GM19328 (cell line): ENCODE measurements at regions not wholly inside any gene's neighbourhood (a gene's known extent, or its start where the extent isn't known, plus 50 kb on each side); places are given as distances from the start of the nearest gene placed in this dataset.

Source experiments
- ATAC-seq: cut with Tn5 transposase; IDR thresholded peaks from one replicate; pipeline ENCODE4 v1.9.1; 2021; ENCODE audit warnings: mild to moderate bottlenecking, moderate library complexity; ENCODE audit not compliant: unreplicated experiment

GRCh38 chr17:69819316-69820087, 255.5 kb upstream of the KCNJ16 start:
- no peak for ATAC-seq

- no peak for ATAC-seq
Measured at GRCh38 chr17:69820876-69821473, 254.1 kb upstream of the KCNJ16 start.

GRCh38 chr17:69822314-69822875, 252.6 kb upstream of the KCNJ16 start:
- no peak for ATAC-seq

DNA sequence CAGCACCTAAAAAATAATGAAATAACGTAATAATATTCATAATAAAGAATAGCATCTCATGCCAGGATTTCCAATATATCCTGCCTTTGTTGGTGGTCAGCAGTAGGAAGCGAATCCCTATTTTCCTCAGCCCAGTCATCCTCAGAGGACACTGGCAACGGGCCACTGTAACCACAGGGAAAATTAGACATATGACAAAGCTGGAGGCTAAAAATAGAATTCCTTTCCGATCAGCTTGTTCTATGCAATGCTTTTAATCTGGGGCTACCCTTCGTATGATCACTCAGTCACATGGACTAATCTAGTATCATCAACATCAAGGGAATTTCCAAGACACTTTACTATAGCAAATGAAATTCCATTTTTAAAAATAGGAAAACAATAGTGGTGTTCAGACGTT, 246.9 kb upstream of the KCNJ16 start:
- ATAC-seq: no peak

GRCh38 chr17:69834494-69834893, 240.5 kb upstream of the KCNJ16 start:
- ATAC-seq: no peak

GRCh38 chr17:69851736-69852135, 223.3 kb upstream of the KCNJ16 start:
- ATAC-seq: no peak

- ATAC-seq: no peak
Measured at GRCh38 chr17:69853541-69854224, 221.3 kb upstream of the KCNJ16 start.

DNA sequence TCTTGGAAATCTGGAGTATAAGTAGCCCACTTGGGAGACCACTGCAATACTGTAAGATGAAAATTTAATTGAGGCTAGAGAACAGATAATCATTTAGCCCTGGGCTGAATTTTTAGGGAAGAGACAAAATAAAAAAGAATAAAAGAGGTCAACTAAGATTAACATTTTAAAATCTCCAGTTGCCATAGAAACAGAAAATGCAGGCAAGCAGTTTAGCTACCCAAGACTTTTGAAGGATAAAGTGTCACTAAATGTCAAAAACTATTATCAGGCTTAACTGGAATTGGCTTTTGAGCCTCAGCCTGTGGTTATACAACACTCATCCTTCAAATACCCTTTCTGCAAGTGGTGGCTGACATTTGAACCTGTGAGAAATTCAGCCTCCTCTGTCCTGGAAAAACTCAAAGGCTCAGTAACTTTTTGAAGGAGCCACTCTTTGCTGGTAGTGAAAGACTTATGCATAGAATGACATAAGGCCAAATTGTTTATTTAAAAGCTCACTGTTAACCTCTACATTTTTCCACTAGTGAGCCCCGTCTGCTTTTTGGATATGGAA, 220.7 kb upstream of the KCNJ16 start:
- ATAC-seq: no peak

DNA sequence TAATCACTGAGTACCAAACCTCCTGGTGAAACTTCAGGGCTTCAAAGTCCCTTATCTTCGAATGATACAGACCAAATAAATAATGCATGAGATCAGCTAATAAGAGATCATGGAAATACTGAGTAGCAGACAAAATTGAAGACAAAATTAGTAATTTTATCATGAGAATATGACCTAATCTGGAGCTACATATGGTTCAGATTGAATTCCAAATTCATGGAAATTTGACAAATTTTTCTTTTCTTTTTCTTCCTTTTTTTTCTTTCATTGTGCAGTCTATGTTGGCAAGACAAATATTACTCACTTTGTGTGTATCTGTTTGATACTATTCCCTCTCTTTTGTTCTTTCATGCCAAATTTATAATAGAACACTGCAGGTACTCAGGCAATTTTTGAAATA, 218.1 kb upstream of the KCNJ16 start:
- ATAC-seq: no peak

DNA sequence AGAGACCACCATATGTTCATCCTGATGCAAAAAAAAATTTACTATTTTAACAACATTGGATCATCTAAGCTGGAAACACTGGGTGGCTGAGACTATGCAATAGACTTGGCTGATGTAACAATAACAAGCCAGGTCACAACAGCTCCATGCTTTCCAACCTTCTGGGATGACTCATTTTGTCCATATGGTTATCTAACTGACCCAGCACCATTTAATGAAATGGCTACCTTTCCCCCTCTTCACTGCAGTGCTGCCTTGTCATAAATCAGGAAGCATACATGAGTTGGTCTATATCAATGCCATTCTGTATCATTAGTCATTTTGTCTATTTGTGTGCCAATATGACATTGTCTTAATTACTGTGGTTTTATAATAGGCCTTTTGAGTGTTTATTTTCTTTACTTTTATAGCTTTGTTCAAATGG, 217.6 kb upstream of the KCNJ16 start:
- ATAC-seq: no peak

DNA sequence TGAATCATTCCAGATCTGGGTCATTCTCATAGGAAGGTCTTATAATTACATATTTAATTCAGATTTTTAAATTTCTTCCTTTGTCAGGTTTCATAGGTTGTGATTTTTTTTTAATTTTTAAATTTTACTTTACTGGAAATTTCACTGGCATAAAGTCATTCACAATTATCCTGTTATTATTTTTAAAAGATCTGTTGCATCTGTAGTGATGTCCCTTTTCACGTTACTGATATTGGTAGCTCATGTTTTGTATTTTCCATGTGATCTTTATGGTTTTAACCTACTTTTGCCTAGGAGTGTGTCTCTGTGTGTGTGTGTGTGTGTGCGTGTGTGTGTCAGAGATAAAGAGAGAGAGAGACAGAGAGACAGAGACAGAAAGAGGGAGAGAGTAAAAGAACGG, 216.6 kb upstream of the KCNJ16 start:
- ATAC-seq: no peak

DNA sequence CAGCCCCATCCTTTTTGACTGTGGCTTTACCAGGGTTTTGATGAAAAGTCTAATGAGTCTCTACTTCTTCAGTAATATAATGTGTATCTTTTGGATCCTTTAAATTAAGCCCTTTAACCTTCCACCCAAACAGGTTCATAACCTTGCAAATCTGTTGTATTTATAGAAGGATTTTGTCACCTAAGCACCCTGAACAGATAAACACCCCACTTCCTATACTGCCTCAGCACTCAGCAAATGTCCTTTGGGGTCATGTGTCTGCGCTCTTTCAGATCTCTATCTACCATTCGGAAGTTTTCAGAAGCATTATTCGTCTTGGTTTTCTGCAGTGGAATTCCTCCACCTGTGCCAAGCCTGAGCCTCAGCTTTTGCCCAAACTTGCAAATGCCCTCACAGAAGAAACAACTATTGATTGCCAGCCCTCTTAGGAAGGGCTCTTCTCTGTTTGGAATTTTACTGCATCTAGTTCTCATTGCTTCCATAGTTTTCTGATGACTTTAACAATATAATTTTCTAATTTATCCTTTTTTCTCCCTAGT, 214.8 kb upstream of the KCNJ16 start:
- no peak for ATAC-seq

DNA sequence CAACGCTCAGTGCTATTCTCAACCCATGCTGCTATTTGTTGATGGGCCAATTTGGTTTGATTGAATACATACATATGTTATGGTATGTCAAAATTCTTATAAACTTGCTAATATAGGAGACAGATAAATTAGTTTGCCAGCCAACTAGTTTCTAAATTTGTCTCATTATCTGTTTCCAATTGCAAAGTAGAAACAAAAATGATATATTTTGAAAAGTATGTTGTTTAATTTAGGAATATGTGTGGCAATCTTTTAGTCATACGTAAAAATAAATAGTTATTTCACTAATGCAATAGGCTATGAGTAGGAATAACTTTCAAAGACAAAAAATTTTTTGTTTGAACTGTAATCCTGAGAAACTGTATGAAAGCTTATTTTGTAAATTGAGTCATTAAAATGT, 210.6 kb upstream of the KCNJ16 start:
- no peak for ATAC-seq

GRCh38 chr17:69869667-69870066, 205.4 kb upstream of the KCNJ16 start:
- ATAC-seq: peak; percentile 74

GRCh38 chr17:69870091-69870530, 204.9 kb upstream of the KCNJ16 start:
- ATAC-seq: peak; percentile 35

DNA sequence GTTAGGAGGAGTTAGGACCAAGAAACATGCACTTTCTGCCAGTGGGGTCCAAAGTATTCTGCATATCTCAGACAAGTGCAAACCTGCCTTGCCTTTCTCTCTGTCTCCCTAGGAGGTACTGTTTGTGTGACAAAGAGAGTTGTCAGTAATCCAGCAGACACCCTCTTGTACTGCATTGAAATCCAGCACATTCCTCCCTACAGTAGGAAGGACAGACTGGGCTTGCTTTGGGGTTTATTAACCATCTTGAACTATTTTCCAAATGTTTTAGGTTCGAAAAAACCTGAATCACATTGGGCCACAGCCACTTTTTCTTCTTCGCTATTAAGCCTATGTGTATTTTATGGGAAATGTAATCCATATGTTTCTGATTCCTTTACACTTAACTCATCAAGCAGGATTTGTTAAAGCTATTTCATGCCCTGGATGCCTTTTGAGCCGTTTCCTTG, 204.2 kb upstream of the KCNJ16 start:
- ATAC-seq: no peak

DNA sequence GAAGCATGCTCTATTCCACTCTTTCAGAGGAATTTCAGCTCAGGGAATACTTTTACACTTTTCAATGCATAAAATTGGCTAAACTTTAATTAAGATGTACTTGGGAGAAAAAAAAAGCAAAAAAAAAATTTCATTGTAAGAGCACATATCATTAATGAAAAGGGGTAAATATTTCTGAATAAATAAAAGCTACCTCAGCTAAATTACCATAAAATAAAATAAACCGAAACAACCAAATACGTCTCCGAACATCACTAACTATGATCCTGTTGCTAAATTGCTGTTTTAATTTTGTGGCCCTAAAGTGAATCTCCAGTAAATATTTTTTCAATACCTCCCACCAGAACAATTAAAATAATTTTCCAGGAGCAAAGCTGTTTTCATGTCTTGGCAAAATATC, 203.7 kb upstream of the KCNJ16 start:
- ATAC-seq: no peak

- ATAC-seq: no peak
Measured at GRCh38 chr17:69872675-69873262, 202.3 kb upstream of the KCNJ16 start.

GRCh38 chr17:69874175-69874670, 200.8 kb upstream of the KCNJ16 start:
- no peak for ATAC-seq

DNA sequence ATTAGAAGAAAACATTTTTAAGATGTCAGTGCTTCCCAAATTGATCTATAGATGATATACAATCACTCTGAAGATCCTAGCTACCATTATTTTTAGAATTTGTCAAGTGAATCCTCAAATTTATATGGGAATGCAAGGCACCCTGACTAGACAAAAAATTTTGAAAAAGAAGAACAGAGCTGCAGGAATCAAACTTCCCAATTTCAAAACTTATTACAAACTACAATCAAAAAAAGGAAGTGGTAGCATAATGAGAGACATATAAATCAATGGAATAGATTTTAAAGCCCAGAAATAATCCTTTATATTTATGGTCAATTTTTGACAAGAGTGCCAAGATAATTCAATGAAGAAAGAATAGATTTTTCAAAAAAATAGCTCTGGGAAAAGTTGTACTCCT, 198.3 kb upstream of the KCNJ16 start:
- no peak for ATAC-seq
